WERI-Rb-1 (cell line): ENCODE measurements at regions not wholly inside any gene's neighbourhood (a gene's known extent, or its start where the extent isn't known, plus 50 kb on each side); places are given as distances from the start of the nearest gene placed in this dataset.

Experiments used
- DNase-seq: peaks from one replicate; pipeline ENCODE4 v3.0.0-alpha.2; 2020
- H3K27ac ChIP-seq: fragments of 250-450 bp; sonication (Bioruptor Pico); 2 replicates; pipeline ENCODE4 v1.5.1; 2020; ENCODE audit warnings: mild to moderate bottlenecking, moderate library complexity
- H3K27me3 ChIP-seq: fragments of 250-450 bp; sonication (Bioruptor Pico); 2 replicates; pipeline ENCODE4 v1.5.1; 2021; ENCODE audit warnings: mild to moderate bottlenecking, low read depth, moderate library complexity; ENCODE audit not compliant: insufficient read depth, severe bottlenecking
- H3K36me3 ChIP-seq: fragments of 250-450 bp; sonication (Bioruptor Pico); 2 replicates; pipeline ENCODE4 v1.5.1; 2020; ENCODE audit warnings: mild to moderate bottlenecking, moderate library complexity
- H3K4me3 ChIP-seq: 2 replicates; pipeline ENCODE4 v1.5.1; 2011; ENCODE audit warnings: low read depth, mild to moderate bottlenecking, control low read depth, low read length
- H3K9me3 ChIP-seq: fragments of 250-450 bp; sonication (Bioruptor Pico); 2 replicates; pipeline ENCODE4 v1.5.1; 2021; ENCODE audit warnings: mild to moderate bottlenecking, moderate library complexity; ENCODE audit not compliant: severe bottlenecking
- CTCF ChIP-seq: IDR thresholded peaks from 2 replicates; pipeline ENCODE4 v1.5.1; 2011; ENCODE audit warnings: low read depth, mild to moderate bottlenecking, control low read depth, inconsistent platforms, low read length

- no peak overlapping the region for H3K4me3 ChIP-seq
- no peaks in the 10 kb centered on the region for H3K9me3 ChIP-seq
- no peak for TF ChIP-seq CTCF
- H3K27ac ChIP-seq: no peak overlapping the region
- no peaks in the 10 kb centered on the region for H3K36me3 ChIP-seq
- no peaks in the 10 kb centered on the region for H3K27me3 ChIP-seq
- no peak for DNase-seq
Observed at GRCh38 chr4:117777721-117778120, 256.6 kb upstream of the NDST3 start.

DNA sequence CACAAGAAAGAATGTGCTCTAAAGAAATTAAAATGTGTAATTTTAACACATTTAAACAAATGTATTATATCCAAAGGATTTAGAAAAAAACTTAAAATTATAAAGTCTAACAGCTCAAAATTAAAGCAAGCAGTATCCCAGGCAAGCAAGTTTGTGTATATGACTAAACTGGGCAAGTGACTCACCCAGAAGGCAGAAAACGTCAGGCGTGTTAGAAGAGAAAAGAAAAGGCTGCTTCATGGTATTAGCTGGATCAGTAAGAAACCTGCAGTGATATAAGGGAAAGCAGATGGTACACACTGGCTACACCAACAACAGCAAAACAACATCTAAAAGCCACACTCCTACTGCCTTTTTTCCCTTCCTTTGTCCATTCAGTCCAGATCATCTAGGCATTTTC, 250.6 kb upstream of the NDST3 start:
- TF ChIP-seq CTCF: no peak
- no peaks in the 10 kb centered on the region for H3K9me3 ChIP-seq
- H3K36me3 ChIP-seq: no peaks in the 10 kb centered on the region
- DNase-seq: no peak
- H3K4me3 ChIP-seq: no peak overlapping the region
- H3K27me3 ChIP-seq: no peaks in the 10 kb centered on the region
- no peak overlapping the region for H3K27ac ChIP-seq

- DNase-seq: no peak
- no peak overlapping the region for H3K27ac ChIP-seq
- TF ChIP-seq CTCF: no peak
Observed at GRCh38 chr4:117784266-117784665, 250.0 kb upstream of the NDST3 start.

GRCh38 chr4:117786566-117786965, 247.7 kb upstream of the NDST3 start:
- TF ChIP-seq CTCF: no peak
- H3K9me3 ChIP-seq: no peaks in the 10 kb centered on the region
- no peaks in the 10 kb centered on the region for H3K27me3 ChIP-seq
- H3K27ac ChIP-seq: no peak overlapping the region
- no peak for DNase-seq
- no peaks in the 10 kb centered on the region for H3K36me3 ChIP-seq
- no peak overlapping the region for H3K4me3 ChIP-seq

More at GRCh38 chr4:117784266-117784665, 250.0 kb upstream of the NDST3 start:
- no peaks in the 10 kb centered on the region for H3K36me3 ChIP-seq
- H3K27me3 ChIP-seq: no peaks in the 10 kb centered on the region
- no peak overlapping the region for H3K4me3 ChIP-seq
- H3K9me3 ChIP-seq: no peaks in the 10 kb centered on the region

GRCh38 chr4:117793845-117794480, 240.3 kb upstream of the NDST3 start:
- no peaks in the 10 kb centered on the region for H3K36me3 ChIP-seq
- no peaks in the 10 kb centered on the region for H3K9me3 ChIP-seq
- no peak for DNase-seq
- H3K4me3 ChIP-seq: no peak overlapping the region
- TF ChIP-seq CTCF: no peak
- H3K27me3 ChIP-seq: no peaks in the 10 kb centered on the region
- no peak overlapping the region for H3K27ac ChIP-seq

GRCh38 chr4:117796677-117797076, 237.6 kb upstream of the NDST3 start:
- Histone ChIP-seq H3K4me3 (no peak overlapping the region), H3K27me3 (no peaks in the 10 kb centered on the region), H3K9me3 (no peaks in the 10 kb centered on the region), H3K36me3 (no peaks in the 10 kb centered on the region), H3K27ac (no peak overlapping the region)
- DNase-seq: no peak
- no peak for TF ChIP-seq CTCF
